WTC11 (cell line): ENCODE measurements at regions not wholly inside any gene's neighbourhood (a gene's known extent, or its start where the extent isn't known, plus 50 kb on each side); places are given as distances from the start of the nearest gene placed in this dataset.

Source experiments
- ATAC-seq: fragments of 200-7000 bp; cut with Tn5 transposase; 2 replicates; pipeline ENCODE4 v1.10.0; 2021; ENCODE audit warnings: mild to moderate bottlenecking, moderate library complexity
- CTCF ChIA-PET: fragments of 300-600 bp; sonication (Branson Sonifier 250); formaldehyde crosslinking; loops from one replicate; lab custom pipeline; 2021; ENCODE audit warnings: antibody characterized with exemption; lab: Charles Lee
- POLR2A ChIA-PET: fragments of 350-600 bp; sonication (Branson Sonifier 250); formaldehyde crosslinking; loops from one replicate; lab custom pipeline; 2021; ENCODE audit warnings: antibody characterized with exemption; lab: Charles Lee
- DNase-seq: peaks from one replicate; pipeline ENCODE4 v3.0.0; 2021; ENCODE audit warnings: low spot score
- H3K27ac Mint-ChIP-seq: 2 replicates; pipeline ENCODE4 v1.8.0; 2021; ENCODE audit warnings: mixed read lengths
- H3K27me3 Mint-ChIP-seq: 2 replicates; pipeline ENCODE4 v1.8.0; 2021; ENCODE audit warnings: low read depth, mild to moderate bottlenecking, moderate library complexity, mixed read lengths
- H3K36me3 Mint-ChIP-seq: 2 replicates; pipeline ENCODE4 v1.8.0; 2021; ENCODE audit warnings: mixed read lengths
- H3K4me1 Mint-ChIP-seq: 2 replicates; pipeline ENCODE4 v1.8.0; 2022; ENCODE audit warnings: mixed read lengths
- H3K4me3 Mint-ChIP-seq: 2 replicates; pipeline ENCODE4 v1.8.0; 2021; ENCODE audit warnings: mild to moderate bottlenecking, moderate library complexity, mixed read lengths
- H3K9me3 Mint-ChIP-seq: 2 replicates; pipeline ENCODE4 v1.8.0; 2021; ENCODE audit warnings: mixed read lengths
- ATF1 ChIP-seq: sonication (generic); formaldehyde crosslinking; IDR thresholded peaks from 2 replicates; pipeline ENCODE4 v1.8.1; 2023; ENCODE audit warnings: mild to moderate bottlenecking, moderate library complexity, missing genetic modification reagents
- CBFB ChIP-seq: sonication (generic); formaldehyde crosslinking; IDR thresholded peaks from 2 replicates; pipeline ENCODE4 v1.8.1; 2022; ENCODE audit warnings: mild to moderate bottlenecking, low read depth, missing genetic modification reagents
- CREM ChIP-seq: sonication (generic); formaldehyde crosslinking; IDR thresholded peaks from 2 replicates; pipeline ENCODE4 v1.8.1; 2022; ENCODE audit warnings: mild to moderate bottlenecking, missing genetic modification reagents, moderate library complexity
- GABPB1 ChIP-seq: sonication (generic); formaldehyde crosslinking; IDR thresholded peaks from 2 replicates; pipeline ENCODE4 v1.8.1; 2023; ENCODE audit warnings: mild to moderate bottlenecking, missing genetic modification reagents
- GTF2I ChIP-seq: fragments of 250-450 bp; sonication (Bioruptor Pico); conservative IDR thresholded peaks from 2 replicates; pipeline ENCODE4 v1.4.0; 2021; ENCODE audit warnings: mild to moderate bottlenecking
- KAT7 ChIP-seq: sonication (generic); formaldehyde crosslinking; IDR thresholded peaks from 2 replicates; pipeline ENCODE4 v1.8.1; 2023; ENCODE audit warnings: missing genetic modification reagents, mild to moderate bottlenecking, borderline replicate concordance
- RELA ChIP-seq: sonication (generic); formaldehyde crosslinking; IDR thresholded peaks from 2 replicates; pipeline ENCODE4 v1.8.1; 2022; ENCODE audit warnings: missing genetic modification reagents, mild to moderate bottlenecking, borderline replicate concordance
- SP1 ChIP-seq: sonication (generic); formaldehyde crosslinking; conservative IDR thresholded peaks from 2 replicates; pipeline ENCODE4 v1.8.1; 2022; ENCODE audit warnings: missing genetic modification reagents
- TEAD1 ChIP-seq: sonication (generic); formaldehyde crosslinking; IDR thresholded peaks from 2 replicates; pipeline ENCODE4 v1.8.0; 2022; ENCODE audit warnings: mild to moderate bottlenecking, missing genetic modification reagents
- TEAD4 ChIP-seq: sonication (generic); formaldehyde crosslinking; IDR thresholded peaks from 2 replicates; pipeline ENCODE4 v1.8.0; 2022; ENCODE audit warnings: mild to moderate bottlenecking, missing genetic modification reagents
- ZNF121 ChIP-seq: sonication (generic); formaldehyde crosslinking; IDR thresholded peaks from 2 replicates; pipeline ENCODE4 v1.8.0; 2023; ENCODE audit warnings: missing genetic modification reagents
- ZNF263 ChIP-seq: sonication (generic); formaldehyde crosslinking; IDR thresholded peaks from 2 replicates; pipeline ENCODE4 v1.8.1; 2022; ENCODE audit warnings: low read depth, mild to moderate bottlenecking, moderate library complexity, missing genetic modification reagents
- ZNF671 ChIP-seq: fragments of 250-450 bp; sonication (Bioruptor Pico); IDR thresholded peaks from 2 replicates; pipeline ENCODE4 v1.8.0; 2021; ENCODE audit warnings: mild to moderate bottlenecking
- TF ChIP-seq, protein P1 (sequence below): sonication (generic); formaldehyde crosslinking; IDR thresholded peaks from 2 replicates; pipeline ENCODE4 v1.8.1; 2022; ENCODE audit warnings: mild to moderate bottlenecking, moderate library complexity, missing genetic modification reagents
- TF ChIP-seq, protein P2 (sequence below): sonication (generic); formaldehyde crosslinking; IDR thresholded peaks from 2 replicates; pipeline ENCODE4 v1.8.1; 2022; ENCODE audit warnings: mild to moderate bottlenecking, missing genetic modification reagents, moderate library complexity, borderline replicate concordance
- TF ChIP-seq, protein P3 (sequence below): fragments of 200-600 bp; IDR thresholded peaks from 2 replicates; pipeline ENCODE4 v1.8.0; 2022; ENCODE audit warnings: antibody characterized with exemption
- TF ChIP-seq, protein P4 (sequence below): sonication (generic); formaldehyde crosslinking; IDR thresholded peaks from 2 replicates; pipeline ENCODE4 v1.8.0; 2022; ENCODE audit warnings: mild to moderate bottlenecking, missing genetic modification reagents
- TF ChIP-seq, protein P5 (sequence below): sonication (generic); formaldehyde crosslinking; IDR thresholded peaks from 2 replicates; pipeline ENCODE4 v1.8.1; 2023; ENCODE audit warnings: mild to moderate bottlenecking, missing genetic modification reagents
- TF ChIP-seq, protein P6 (sequence below): sonication (generic); formaldehyde crosslinking; IDR thresholded peaks from 2 replicates; pipeline ENCODE4 v1.8.0; 2022; ENCODE audit warnings: missing genetic modification reagents
- TF ChIP-seq, protein P7 (sequence below): sonication (generic); formaldehyde crosslinking; IDR thresholded peaks from 2 replicates; pipeline ENCODE4 v1.8.0; 2023; ENCODE audit warnings: missing genetic modification reagents
- TF ChIP-seq, protein P8 (sequence below): fragments of 250-450 bp; sonication (Bioruptor Pico); IDR thresholded peaks from 2 replicates; pipeline ENCODE4 v1.9.0; 2021; ENCODE audit warnings: mild to moderate bottlenecking

DNA sequence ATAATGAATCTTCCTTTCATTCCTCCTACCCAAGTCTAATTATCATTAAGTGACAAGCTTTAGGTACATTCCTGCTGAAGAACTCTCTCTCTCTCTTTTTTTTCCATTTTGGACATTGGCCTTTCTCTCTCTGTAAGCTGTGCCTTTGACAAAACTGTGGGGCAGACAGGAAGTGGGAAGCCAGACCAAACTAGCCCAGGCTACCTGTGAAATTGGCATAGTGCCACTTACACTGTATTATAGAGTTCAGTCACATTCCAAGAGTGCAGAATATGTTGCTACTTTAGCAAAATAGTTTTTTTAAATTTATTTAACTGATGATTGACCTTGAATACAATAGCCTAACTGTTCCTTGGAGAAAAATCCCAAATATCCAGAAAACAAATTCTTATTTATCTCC lies 381.5 kb upstream of the ETAA1 start (continued):
- TF ChIP-seq TEAD1 (CRISPR knock-in tag) (no peak), KAT7 (CRISPR knock-in tag) (no peak)

DNA sequence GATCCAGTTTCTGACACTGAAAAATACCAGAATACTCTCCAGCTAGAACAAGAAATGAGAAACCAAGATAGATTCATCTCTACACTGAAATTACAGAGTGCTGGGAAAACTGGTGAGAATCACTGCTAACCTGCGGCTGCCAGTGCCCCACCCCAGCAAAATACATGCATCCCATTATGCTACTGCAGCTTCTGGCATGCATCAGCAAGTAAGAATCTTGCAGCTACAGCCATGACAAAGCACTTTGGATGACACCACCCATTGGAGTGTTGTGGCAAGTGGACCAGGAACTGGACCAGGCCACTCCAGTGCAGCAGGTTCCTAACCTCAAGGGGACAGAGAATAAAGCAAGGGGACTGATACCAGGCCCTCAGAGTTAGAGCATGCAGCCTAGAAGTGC lies 378.8 kb upstream of the ETAA1 start:
- TF ChIP-seq, protein P1, sequence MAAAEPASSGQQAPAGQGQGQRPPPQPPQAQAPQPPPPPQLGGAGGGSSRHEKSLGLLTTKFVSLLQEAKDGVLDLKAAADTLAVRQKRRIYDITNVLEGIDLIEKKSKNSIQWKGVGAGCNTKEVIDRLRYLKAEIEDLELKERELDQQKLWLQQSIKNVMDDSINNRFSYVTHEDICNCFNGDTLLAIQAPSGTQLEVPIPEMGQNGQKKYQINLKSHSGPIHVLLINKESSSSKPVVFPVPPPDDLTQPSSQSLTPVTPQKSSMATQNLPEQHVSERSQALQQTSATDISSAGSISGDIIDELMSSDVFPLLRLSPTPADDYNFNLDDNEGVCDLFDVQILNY = no peak
- TF ChIP-seq, protein P2, sequence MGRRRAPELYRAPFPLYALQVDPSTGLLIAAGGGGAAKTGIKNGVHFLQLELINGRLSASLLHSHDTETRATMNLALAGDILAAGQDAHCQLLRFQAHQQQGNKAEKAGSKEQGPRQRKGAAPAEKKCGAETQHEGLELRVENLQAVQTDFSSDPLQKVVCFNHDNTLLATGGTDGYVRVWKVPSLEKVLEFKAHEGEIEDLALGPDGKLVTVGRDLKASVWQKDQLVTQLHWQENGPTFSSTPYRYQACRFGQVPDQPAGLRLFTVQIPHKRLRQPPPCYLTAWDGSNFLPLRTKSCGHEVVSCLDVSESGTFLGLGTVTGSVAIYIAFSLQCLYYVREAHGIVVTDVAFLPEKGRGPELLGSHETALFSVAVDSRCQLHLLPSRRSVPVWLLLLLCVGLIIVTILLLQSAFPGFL (CRISPR knock-in tag) = no peak
- TF ChIP-seq, protein P3, sequence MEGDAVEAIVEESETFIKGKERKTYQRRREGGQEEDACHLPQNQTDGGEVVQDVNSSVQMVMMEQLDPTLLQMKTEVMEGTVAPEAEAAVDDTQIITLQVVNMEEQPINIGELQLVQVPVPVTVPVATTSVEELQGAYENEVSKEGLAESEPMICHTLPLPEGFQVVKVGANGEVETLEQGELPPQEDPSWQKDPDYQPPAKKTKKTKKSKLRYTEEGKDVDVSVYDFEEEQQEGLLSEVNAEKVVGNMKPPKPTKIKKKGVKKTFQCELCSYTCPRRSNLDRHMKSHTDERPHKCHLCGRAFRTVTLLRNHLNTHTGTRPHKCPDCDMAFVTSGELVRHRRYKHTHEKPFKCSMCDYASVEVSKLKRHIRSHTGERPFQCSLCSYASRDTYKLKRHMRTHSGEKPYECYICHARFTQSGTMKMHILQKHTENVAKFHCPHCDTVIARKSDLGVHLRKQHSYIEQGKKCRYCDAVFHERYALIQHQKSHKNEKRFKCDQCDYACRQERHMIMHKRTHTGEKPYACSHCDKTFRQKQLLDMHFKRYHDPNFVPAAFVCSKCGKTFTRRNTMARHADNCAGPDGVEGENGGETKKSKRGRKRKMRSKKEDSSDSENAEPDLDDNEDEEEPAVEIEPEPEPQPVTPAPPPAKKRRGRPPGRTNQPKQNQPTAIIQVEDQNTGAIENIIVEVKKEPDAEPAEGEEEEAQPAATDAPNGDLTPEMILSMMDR = no peak
- TF ChIP-seq, protein P4, sequence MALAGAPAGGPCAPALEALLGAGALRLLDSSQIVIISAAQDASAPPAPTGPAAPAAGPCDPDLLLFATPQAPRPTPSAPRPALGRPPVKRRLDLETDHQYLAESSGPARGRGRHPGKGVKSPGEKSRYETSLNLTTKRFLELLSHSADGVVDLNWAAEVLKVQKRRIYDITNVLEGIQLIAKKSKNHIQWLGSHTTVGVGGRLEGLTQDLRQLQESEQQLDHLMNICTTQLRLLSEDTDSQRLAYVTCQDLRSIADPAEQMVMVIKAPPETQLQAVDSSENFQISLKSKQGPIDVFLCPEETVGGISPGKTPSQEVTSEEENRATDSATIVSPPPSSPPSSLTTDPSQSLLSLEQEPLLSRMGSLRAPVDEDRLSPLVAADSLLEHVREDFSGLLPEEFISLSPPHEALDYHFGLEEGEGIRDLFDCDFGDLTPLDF (CRISPR knock-in tag) = no peak
- TF ChIP-seq, protein P5, sequence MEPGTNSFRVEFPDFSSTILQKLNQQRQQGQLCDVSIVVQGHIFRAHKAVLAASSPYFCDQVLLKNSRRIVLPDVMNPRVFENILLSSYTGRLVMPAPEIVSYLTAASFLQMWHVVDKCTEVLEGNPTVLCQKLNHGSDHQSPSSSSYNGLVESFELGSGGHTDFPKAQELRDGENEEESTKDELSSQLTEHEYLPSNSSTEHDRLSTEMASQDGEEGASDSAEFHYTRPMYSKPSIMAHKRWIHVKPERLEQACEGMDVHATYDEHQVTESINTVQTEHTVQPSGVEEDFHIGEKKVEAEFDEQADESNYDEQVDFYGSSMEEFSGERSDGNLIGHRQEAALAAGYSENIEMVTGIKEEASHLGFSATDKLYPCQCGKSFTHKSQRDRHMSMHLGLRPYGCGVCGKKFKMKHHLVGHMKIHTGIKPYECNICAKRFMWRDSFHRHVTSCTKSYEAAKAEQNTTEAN (CRISPR knock-in tag) = no peak
- TF ChIP-seq KAT7 (CRISPR knock-in tag) (no peak), SP1 (CRISPR knock-in tag) (no peak), ATF1 (CRISPR knock-in tag) (no peak), ZNF671 (CRISPR knock-in tag) (no peak), GABPB1 (no peak), CREM (no peak), ZNF121 (CRISPR knock-in tag) (no peak), TEAD4 (CRISPR knock-in tag) (no peak), ZNF263 (no peak), RELA (CRISPR knock-in tag) (no peak), CBFB (CRISPR knock-in tag) (no peak), GTF2I (no peak)
- TF ChIP-seq, protein P6, sequence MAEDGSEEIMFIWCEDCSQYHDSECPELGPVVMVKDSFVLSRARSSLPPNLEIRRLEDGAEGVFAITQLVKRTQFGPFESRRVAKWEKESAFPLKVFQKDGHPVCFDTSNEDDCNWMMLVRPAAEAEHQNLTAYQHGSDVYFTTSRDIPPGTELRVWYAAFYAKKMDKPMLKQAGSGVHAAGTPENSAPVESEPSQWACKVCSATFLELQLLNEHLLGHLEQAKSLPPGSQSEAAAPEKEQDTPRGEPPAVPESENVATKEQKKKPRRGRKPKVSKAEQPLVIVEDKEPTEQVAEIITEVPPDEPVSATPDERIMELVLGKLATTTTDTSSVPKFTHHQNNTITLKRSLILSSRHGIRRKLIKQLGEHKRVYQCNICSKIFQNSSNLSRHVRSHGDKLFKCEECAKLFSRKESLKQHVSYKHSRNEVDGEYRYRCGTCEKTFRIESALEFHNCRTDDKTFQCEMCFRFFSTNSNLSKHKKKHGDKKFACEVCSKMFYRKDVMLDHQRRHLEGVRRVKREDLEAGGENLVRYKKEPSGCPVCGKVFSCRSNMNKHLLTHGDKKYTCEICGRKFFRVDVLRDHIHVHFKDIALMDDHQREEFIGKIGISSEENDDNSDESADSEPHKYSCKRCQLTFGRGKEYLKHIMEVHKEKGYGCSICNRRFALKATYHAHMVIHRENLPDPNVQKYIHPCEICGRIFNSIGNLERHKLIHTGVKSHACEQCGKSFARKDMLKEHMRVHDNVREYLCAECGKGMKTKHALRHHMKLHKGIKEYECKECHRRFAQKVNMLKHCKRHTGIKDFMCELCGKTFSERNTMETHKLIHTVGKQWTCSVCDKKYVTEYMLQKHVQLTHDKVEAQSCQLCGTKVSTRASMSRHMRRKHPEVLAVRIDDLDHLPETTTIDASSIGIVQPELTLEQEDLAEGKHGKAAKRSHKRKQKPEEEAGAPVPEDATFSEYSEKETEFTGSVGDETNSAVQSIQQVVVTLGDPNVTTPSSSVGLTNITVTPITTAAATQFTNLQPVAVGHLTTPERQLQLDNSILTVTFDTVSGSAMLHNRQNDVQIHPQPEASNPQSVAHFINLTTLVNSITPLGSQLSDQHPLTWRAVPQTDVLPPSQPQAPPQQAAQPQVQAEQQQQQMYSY (CRISPR knock-in tag) = no peak
- TF ChIP-seq, protein P7, sequence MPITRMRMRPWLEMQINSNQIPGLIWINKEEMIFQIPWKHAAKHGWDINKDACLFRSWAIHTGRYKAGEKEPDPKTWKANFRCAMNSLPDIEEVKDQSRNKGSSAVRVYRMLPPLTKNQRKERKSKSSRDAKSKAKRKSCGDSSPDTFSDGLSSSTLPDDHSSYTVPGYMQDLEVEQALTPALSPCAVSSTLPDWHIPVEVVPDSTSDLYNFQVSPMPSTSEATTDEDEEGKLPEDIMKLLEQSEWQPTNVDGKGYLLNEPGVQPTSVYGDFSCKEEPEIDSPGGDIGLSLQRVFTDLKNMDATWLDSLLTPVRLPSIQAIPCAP (CRISPR knock-in tag) = no peak
- TF ChIP-seq, protein P8, sequence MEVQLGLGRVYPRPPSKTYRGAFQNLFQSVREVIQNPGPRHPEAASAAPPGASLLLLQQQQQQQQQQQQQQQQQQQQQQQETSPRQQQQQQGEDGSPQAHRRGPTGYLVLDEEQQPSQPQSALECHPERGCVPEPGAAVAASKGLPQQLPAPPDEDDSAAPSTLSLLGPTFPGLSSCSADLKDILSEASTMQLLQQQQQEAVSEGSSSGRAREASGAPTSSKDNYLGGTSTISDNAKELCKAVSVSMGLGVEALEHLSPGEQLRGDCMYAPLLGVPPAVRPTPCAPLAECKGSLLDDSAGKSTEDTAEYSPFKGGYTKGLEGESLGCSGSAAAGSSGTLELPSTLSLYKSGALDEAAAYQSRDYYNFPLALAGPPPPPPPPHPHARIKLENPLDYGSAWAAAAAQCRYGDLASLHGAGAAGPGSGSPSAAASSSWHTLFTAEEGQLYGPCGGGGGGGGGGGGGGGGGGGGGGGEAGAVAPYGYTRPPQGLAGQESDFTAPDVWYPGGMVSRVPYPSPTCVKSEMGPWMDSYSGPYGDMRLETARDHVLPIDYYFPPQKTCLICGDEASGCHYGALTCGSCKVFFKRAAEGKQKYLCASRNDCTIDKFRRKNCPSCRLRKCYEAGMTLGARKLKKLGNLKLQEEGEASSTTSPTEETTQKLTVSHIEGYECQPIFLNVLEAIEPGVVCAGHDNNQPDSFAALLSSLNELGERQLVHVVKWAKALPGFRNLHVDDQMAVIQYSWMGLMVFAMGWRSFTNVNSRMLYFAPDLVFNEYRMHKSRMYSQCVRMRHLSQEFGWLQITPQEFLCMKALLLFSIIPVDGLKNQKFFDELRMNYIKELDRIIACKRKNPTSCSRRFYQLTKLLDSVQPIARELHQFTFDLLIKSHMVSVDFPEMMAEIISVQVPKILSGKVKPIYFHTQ (CRISPR knock-in tag) = no peak
- no peaks in the 10 kb centered on the region for H3K27me3 Mint-ChIP-seq
- H3K27ac Mint-ChIP-seq = no peak overlapping the region
- ChIA-PET POLR2A (no interaction called here), CTCF (no interaction called here)
- no peaks in the 10 kb centered on the region for H3K36me3 Mint-ChIP-seq
- DNase-seq = no peak
- no peak for ATAC-seq
- no peak overlapping the region for H3K4me3 Mint-ChIP-seq
- H3K4me1 Mint-ChIP-seq = no peaks in the 10 kb centered on the region
- no peaks in the 10 kb centered on the region for H3K9me3 Mint-ChIP-seq
